HEK293T (cell line): ENCODE measurements at regions not wholly inside any gene's neighbourhood (a gene's known extent, or its start where the extent isn't known, plus 50 kb on each side); places are given as distances from the start of the nearest gene placed in this dataset.

ENCODE experiments used
- CTCF ChIA-PET: fragments of 350-600 bp; formaldehyde crosslinking; extraction: SDS; loops from one replicate; lab custom pipeline; 2021; ENCODE audit warnings: antibody characterized with exemption, inconsistent platforms; lab: Yijun Ruan, JAX
- POLR2A ChIA-PET: fragments of 350-600 bp; formaldehyde crosslinking; extraction: SDS; loops from one replicate; lab custom pipeline; 2020; ENCODE audit warnings: antibody characterized with exemption, inconsistent platforms; lab: Yijun Ruan, JAX
- DNase-seq: peaks from one replicate; pipeline ENCODE4 v3.0.0; 2012; ENCODE audit warnings: mixed read lengths; ENCODE audit errors: extremely low spot score
- ARNT ChIP-seq: fragments of 450-650 bp; IDR thresholded peaks from 2 replicates; pipeline ENCODE4 v1.6.1; 2017; ENCODE audit warnings: mild to moderate bottlenecking
- BHLHE40 ChIP-seq: fragments of 450-650 bp; IDR thresholded peaks from 2 replicates; pipeline ENCODE4 v1.6.1; 2016; ENCODE audit warnings: mild to moderate bottlenecking, moderate library complexity, borderline replicate concordance
- CTBP1 ChIP-seq: fragments of 450-650 bp; IDR thresholded peaks from 2 replicates; pipeline ENCODE4 v1.6.1; 2016; ENCODE audit warnings: borderline replicate concordance
- ELF4 ChIP-seq: fragments of 450-650 bp; IDR thresholded peaks from 2 replicates; pipeline ENCODE4 v1.6.1; 2017; ENCODE audit warnings: antibody characterized with exemption
- FOXA1 ChIP-seq: fragments of 450-650 bp; IDR thresholded peaks from 2 replicates; pipeline ENCODE4 v1.6.1; 2016; ENCODE audit warnings: mild to moderate bottlenecking
- FOXK2 ChIP-seq: fragments of 450-650 bp; IDR thresholded peaks from 2 replicates; pipeline ENCODE4 v1.6.1; 2016; ENCODE audit warnings: mild to moderate bottlenecking
- FOXM1 ChIP-seq: fragments of 450-650 bp; IDR thresholded peaks from 2 replicates; pipeline ENCODE4 v1.6.1; 2017; ENCODE audit warnings: mild to moderate bottlenecking, borderline replicate concordance
- HDGF ChIP-seq: fragments of 450-650 bp; IDR thresholded peaks from 2 replicates; pipeline ENCODE4 v1.6.1; 2017; ENCODE audit warnings: antibody characterized with exemption, borderline replicate concordance
- L3MBTL2 ChIP-seq: fragments of 450-650 bp; conservative IDR thresholded peaks from 2 replicates; pipeline ENCODE4 v1.6.1; 2016; ENCODE audit warnings: mild to moderate bottlenecking
- LEF1 ChIP-seq: fragments of 450-650 bp; IDR thresholded peaks from 2 replicates; pipeline ENCODE4 v1.6.1; 2017; ENCODE audit warnings: mild to moderate bottlenecking, borderline replicate concordance
- NFRKB ChIP-seq: fragments of 450-650 bp; IDR thresholded peaks from 2 replicates; pipeline ENCODE4 v1.6.1; 2016; ENCODE audit warnings: mild to moderate bottlenecking, moderate library complexity
- SP1 ChIP-seq: fragments of 450-650 bp; IDR thresholded peaks from 2 replicates; pipeline ENCODE4 v1.6.1; 2017
- SUZ12 ChIP-seq: fragments of 450-650 bp; IDR thresholded peaks from 2 replicates; pipeline ENCODE4 v1.6.1; 2016; ENCODE audit warnings: mild to moderate bottlenecking
- TARDBP ChIP-seq: fragments of 450-650 bp; IDR thresholded peaks from 2 replicates; pipeline ENCODE4 v1.6.1; 2016
- ZNF384 ChIP-seq: fragments of 450-650 bp; IDR thresholded peaks from 2 replicates; pipeline ENCODE4 v1.6.1; 2016
- TF ChIP-seq, protein P1 (sequence below): fragments of 450-650 bp; IDR thresholded peaks from 2 replicates; pipeline ENCODE4 v1.6.1; 2016

DNA sequence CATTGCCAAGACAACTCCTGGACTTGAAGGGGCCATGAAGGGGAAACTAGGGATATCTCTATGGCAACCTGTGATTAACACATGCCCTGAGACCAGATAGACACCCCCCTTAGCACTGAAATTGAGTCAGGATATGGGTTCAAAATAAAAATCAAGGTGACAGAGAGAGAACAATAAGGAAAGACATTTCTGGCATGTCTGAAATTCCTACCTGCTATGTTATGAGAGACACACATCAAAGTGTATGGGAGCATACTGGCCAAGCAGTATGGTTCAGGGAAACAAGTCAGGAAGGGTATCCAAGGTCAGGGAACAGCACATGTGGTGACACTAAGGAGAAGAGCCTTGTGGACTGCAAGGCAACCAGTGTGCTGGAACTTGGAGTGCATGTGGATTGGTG, 388.7 kb downstream of the SHQ1 start:
- POLR2A ChIA-PET = no interaction called here
- no peak for DNase-seq
- CTCF ChIA-PET = no interaction called here
- TF ChIP-seq CTBP1 = no peak
- no peak for TF ChIP-seq FOXM1
- no peak for TF ChIP-seq TARDBP
- no peak for TF ChIP-seq FOXK2
- TF ChIP-seq ZNF384 = no peak
- TF ChIP-seq ARNT = no peak
- no peak for TF ChIP-seq FOXA1
- TF ChIP-seq L3MBTL2 = no peak
- TF ChIP-seq NFRKB = no peak
- TF ChIP-seq, protein P1, sequence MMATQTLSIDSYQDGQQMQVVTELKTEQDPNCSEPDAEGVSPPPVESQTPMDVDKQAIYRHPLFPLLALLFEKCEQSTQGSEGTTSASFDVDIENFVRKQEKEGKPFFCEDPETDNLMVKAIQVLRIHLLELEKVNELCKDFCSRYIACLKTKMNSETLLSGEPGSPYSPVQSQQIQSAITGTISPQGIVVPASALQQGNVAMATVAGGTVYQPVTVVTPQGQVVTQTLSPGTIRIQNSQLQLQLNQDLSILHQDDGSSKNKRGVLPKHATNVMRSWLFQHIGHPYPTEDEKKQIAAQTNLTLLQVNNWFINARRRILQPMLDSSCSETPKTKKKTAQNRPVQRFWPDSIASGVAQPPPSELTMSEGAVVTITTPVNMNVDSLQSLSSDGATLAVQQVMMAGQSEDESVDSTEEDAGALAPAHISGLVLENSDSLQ = no peak
- no peak for TF ChIP-seq ELF4
- no peak for TF ChIP-seq SUZ12
- TF ChIP-seq LEF1 = no peak

DNA sequence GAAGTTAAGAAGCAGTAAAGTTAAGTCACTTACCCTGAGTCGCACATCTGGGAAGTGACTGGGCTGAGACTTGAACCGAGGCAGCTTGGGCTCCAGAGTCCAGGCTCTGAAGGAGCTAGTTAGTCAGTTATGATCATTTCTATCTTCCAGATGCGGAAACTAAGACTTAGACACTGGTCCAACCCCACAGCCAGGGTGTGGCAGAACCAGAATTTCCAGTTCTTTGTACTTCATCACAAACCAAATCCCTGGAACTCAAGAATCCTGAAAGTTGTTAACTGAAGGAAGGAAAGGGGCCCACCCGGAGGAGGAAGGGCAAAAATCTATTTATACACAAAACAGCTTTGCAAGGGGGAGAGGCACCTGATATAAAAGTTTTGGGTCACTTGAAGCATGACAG, 389.9 kb downstream of the SHQ1 start:
- TF ChIP-seq LEF1 (no peak), FOXA1 (no peak), ARNT (no peak), SUZ12 (no peak), FOXK2 (no peak), SP1 (no peak), HDGF (no peak), BHLHE40 (no peak), TARDBP (no peak), NFRKB (no peak), ELF4 (no peak), CTBP1 (no peak), ZNF384 (no peak), FOXM1 (no peak)
- TF ChIP-seq, protein P1 = no peak
- no peak for DNase-seq
- ChIA-PET POLR2A (no interaction called here), CTCF (interaction anchor here (0.6 kb wide), 1 partner anchor 132 kb away, joined by 3 read pairs; no protein-coding TSS in a partner anchor)

DNA sequence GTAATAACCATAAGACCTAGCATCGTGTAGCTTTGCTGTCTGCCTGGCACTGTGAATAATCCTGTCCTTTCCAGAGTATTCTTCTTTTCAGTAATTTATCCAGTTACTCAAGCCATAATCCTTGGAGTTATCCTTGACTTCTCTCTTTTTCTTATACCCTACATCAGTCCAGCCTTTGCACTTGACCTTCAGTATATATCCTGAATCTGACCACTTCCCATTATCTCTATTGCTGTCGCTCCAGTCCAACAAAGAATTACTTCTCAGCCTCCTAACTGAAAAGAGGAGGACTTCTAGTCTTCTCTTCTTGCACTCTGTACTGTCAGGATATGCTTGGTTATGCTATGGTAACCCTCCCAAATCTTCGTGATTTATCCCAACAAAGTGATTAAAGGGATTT, 393.8 kb downstream of the SHQ1 start:
- DNase-seq = no peak
- TF ChIP-seq BHLHE40 (no peak), HDGF (no peak), CTBP1 (no peak), FOXM1 (no peak), LEF1 (no peak), ARNT (no peak), FOXA1 (no peak), TARDBP (no peak), ZNF384 (no peak), ELF4 (no peak), SUZ12 (no peak), L3MBTL2 (no peak), SP1 (no peak), FOXK2 (no peak), NFRKB (no peak)
- TF ChIP-seq, protein P1 = no peak
- ChIA-PET POLR2A (no interaction called here), CTCF (no interaction called here)

DNA sequence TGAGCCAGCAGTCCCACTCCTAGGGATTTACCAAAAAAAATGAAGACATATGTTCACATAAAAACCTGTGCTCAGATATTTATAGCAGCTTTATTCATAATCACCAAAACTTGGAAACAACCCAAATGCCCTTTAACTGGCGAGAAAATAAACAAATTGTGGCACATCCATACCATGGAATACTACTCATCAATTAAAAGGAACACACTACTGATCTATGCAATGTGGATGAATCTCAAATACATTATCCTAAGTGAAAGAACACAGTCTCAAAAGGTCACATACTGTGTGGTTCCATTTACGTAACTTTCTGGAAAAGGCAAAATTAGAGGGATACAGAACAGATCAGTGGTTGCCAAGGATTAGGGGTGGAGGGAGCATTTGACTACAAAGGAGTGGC, 394.5 kb downstream of the SHQ1 start:
- CTCF ChIA-PET = no interaction called here
- no peak for DNase-seq
- TF ChIP-seq SP1 = no peak
- no peak for TF ChIP-seq FOXK2
- TF ChIP-seq FOXM1 = no peak
- TF ChIP-seq, protein P1 = no peak
- TF ChIP-seq CTBP1 = no peak
- POLR2A ChIA-PET = no interaction called here

DNA sequence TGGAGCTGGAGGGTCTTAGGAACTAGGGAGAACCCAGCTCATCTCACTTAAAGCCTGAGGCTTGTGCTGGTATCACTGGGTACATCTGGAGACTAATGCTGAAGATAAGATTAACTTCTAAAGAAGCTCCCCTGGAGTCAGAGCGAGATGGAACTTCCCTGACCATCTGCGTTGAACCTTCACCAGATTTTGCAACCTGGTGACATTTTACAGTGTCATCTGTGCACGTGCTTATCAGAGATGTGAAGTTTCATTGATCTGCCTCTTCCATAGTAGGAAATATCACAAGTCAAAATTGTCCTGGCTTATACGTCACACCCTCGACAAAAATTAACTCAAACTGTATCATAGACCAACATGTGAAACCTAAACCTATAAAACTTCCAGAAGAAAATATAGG, 395.5 kb downstream of the SHQ1 start:
- CTCF ChIA-PET = interaction anchor here (0.6 kb wide), 1 partner anchor 51 kb away, joined by 3 read pairs; no protein-coding TSS in a partner anchor
- TF ChIP-seq SP1 = no peak
- TF ChIP-seq BHLHE40 = no peak
- TF ChIP-seq ZNF384 = no peak
- no peak for TF ChIP-seq HDGF
- no peak for TF ChIP-seq SUZ12
- DNase-seq = no peak
- POLR2A ChIA-PET = no interaction called here

GRCh38 chr3:72451841-72452240, 396.4 kb downstream of the SHQ1 start:
- DNase-seq = no peak
- POLR2A ChIA-PET = no interaction called here
- CTCF ChIA-PET = no interaction called here
- no peak for TF ChIP-seq CTBP1
- no peak for TF ChIP-seq ARNT
- TF ChIP-seq L3MBTL2 = no peak
- TF ChIP-seq ELF4 = no peak
- TF ChIP-seq FOXK2 = no peak
- no peak for TF ChIP-seq BHLHE40
- TF ChIP-seq ZNF384 = no peak
- TF ChIP-seq TARDBP = no peak
- TF ChIP-seq SP1 = no peak
- TF ChIP-seq LEF1 = no peak
- TF ChIP-seq, protein P1 = no peak
- TF ChIP-seq FOXM1 = no peak
- TF ChIP-seq FOXA1 = no peak
- no peak for TF ChIP-seq NFRKB
- no peak for TF ChIP-seq HDGF
- TF ChIP-seq SUZ12 = no peak
